ENCODE measurements at regions not wholly inside any gene's neighbourhood (a gene's known extent, or its start where the extent isn't known, plus 50 kb on each side); places are given as distances from the start of the nearest gene placed in this dataset.

- H3K4me3 ChIP-seq (ENCODE audit: insufficient read length, low read depth) = no peak overlapping the region
- TF ChIP-seq ZNF274 (IDR thresholded peaks at IDR 0.05; ENCODE audit: low read depth, low read length) (no peak), SUZ12 (IDR thresholded peaks at IDR 0.05; ENCODE audit: extremely low read depth, insufficient read depth, insufficient read length) (no peak)
- no peaks in the 10 kb centered on the region for H3K27me3 ChIP-seq (ENCODE audit: insufficient read depth, insufficient read length)
- no peaks in the 10 kb centered on the region for H3K9me3 ChIP-seq (ENCODE audit: insufficient read depth, low read length)
- no peak for DNase-seq (ENCODE audit: low read depth, low spot score)
- no peak overlapping the region for H3K9ac ChIP-seq (ENCODE audit: insufficient read length, low read depth)
- H3K4me1 ChIP-seq (ENCODE audit: insufficient read depth, insufficient read length) = no peaks in the 10 kb centered on the region
- no peaks in the 10 kb centered on the region for H3K36me3 ChIP-seq (ENCODE audit: insufficient read depth, insufficient read length, low read length)
Measured at GRCh38 chr12:102748704-102749103, 168.3 kb downstream of the PAH start.

DNA sequence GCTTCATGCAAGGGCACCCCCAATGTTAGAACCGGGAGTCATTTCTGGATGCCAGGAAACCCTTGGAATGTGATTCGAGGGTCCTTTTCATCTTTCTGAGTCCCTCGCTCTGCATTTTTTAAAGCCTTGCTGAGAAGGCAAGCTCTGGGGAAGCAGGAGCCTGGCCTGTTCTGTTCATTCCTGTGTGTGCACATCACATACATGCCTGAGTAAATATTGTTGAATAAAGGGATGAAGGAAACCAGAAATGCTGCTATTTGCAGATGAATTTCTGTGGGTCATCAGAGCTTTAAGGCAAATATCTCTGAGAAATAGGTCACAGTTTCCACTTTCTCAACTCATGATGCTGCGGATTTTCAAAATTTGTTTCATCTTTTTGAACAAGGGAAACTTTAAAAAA is 170.1 kb downstream of the PAH start:
- H3K4me1 ChIP-seq (ENCODE audit: insufficient read depth, insufficient read length) = no peaks in the 10 kb centered on the region
- TF ChIP-seq SUZ12 (IDR thresholded peaks at IDR 0.05; ENCODE audit: extremely low read depth, insufficient read depth, insufficient read length) = no peak
- H3K36me3 ChIP-seq (ENCODE audit: insufficient read depth, insufficient read length, low read length) = no peaks in the 10 kb centered on the region
- no peaks in the 10 kb centered on the region for H3K9me3 ChIP-seq (ENCODE audit: insufficient read depth, low read length)
- no peak overlapping the region for H3K4me3 ChIP-seq (ENCODE audit: insufficient read length, low read depth)
- H3K9ac ChIP-seq (ENCODE audit: insufficient read length, low read depth) = no peak overlapping the region
- H3K27me3 ChIP-seq (ENCODE audit: insufficient read depth, insufficient read length) = no peaks in the 10 kb centered on the region
- DNase-seq (ENCODE audit: low read depth, low spot score) = no peak

DNA sequence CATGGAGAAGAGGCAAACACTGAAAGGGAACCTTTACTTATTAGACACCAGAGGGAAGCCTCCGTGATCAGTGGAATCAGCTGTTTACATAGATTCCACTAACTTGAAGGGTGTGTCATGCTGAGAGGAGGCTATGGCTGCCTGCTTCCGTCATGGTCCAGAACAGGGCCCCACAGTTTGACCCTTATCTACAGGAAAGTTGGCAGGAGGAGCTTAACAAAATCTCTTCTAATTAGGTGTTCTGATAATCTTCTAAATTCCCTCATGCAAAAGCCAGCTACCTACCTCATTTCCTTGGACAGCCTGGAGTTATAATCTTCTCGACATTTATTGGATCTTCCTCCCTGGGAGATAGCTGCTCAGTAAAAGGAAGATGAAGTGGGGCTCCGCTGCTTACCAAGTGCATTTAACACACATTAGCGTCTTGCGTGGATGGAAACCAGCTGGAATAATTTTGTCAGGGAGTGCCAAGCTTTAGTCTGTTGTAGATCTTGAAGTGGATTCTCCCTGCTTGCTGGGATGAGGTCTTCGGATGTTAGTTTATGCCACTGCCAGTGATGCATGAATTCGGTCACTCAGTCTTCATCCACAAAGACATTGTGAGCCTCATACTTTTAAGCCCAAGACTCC is 171.0 kb downstream of the PAH start:
- Histone ChIP-seq H3K9ac (ENCODE audit: insufficient read length, low read depth) (no peak overlapping the region), H3K9me3 (ENCODE audit: insufficient read depth, low read length) (no peaks in the 10 kb centered on the region), H3K4me1 (ENCODE audit: insufficient read depth, insufficient read length) (no peaks in the 10 kb centered on the region), H3K36me3 (ENCODE audit: insufficient read depth, insufficient read length, low read length) (no peaks in the 10 kb centered on the region), H3K4me3 (ENCODE audit: insufficient read length, low read depth) (no peak overlapping the region), H3K27me3 (ENCODE audit: insufficient read depth, insufficient read length) (no peaks in the 10 kb centered on the region)
- TF ChIP-seq ZNF274 (IDR thresholded peaks at IDR 0.05; ENCODE audit: low read depth, low read length) = no peak
- TF ChIP-seq SUZ12 (IDR thresholded peaks at IDR 0.05; ENCODE audit: extremely low read depth, insufficient read depth, insufficient read length) = no peak
- no peak for TF ChIP-seq YY1 (IDR thresholded peaks at IDR 0.05; ENCODE audit: insufficient read depth, insufficient read length)
- DNase-seq (ENCODE audit: low read depth, low spot score) = no peak

- Histone ChIP-seq H3K4me1 (ENCODE audit: insufficient read depth, insufficient read length) (no peaks in the 10 kb centered on the region), H3K9me3 (ENCODE audit: insufficient read depth, low read length) (no peaks in the 10 kb centered on the region), H3K9ac (ENCODE audit: insufficient read length, low read depth) (no peak overlapping the region), H3K4me3 (ENCODE audit: insufficient read length, low read depth) (no peak overlapping the region), H3K36me3 (ENCODE audit: insufficient read depth, insufficient read length, low read length) (no peaks in the 10 kb centered on the region), H3K27me3 (ENCODE audit: insufficient read depth, insufficient read length) (no peaks in the 10 kb centered on the region)
- DNase-seq (ENCODE audit: low read depth, low spot score) = no peak
- no peak for TF ChIP-seq SUZ12 (IDR thresholded peaks at IDR 0.05; ENCODE audit: extremely low read depth, insufficient read depth, insufficient read length)
- TF ChIP-seq ZNF274 (IDR thresholded peaks at IDR 0.05; ENCODE audit: low read depth, low read length) = no peak
- no peak for TF ChIP-seq YY1 (IDR thresholded peaks at IDR 0.05; ENCODE audit: insufficient read depth, insufficient read length)
Measured at GRCh38 chr12:102741196-102741595, 175.8 kb downstream of the PAH start.

- Histone ChIP-seq H3K4me3 (ENCODE audit: insufficient read length, low read depth) (no peak overlapping the region), H3K36me3 (ENCODE audit: insufficient read depth, insufficient read length, low read length) (no peaks in the 10 kb centered on the region), H3K27me3 (ENCODE audit: insufficient read depth, insufficient read length) (no peaks in the 10 kb centered on the region), H3K9ac (ENCODE audit: insufficient read length, low read depth) (no peak overlapping the region), H3K4me1 (ENCODE audit: insufficient read depth, insufficient read length) (no peaks in the 10 kb centered on the region), H3K9me3 (ENCODE audit: insufficient read depth, low read length) (no peaks in the 10 kb centered on the region)
- no peak for TF ChIP-seq YY1 (IDR thresholded peaks at IDR 0.05; ENCODE audit: insufficient read depth, insufficient read length)
- no peak for TF ChIP-seq SUZ12 (IDR thresholded peaks at IDR 0.05; ENCODE audit: extremely low read depth, insufficient read depth, insufficient read length)
- no peak for TF ChIP-seq ZNF274 (IDR thresholded peaks at IDR 0.05; ENCODE audit: low read depth, low read length)
- DNase-seq (ENCODE audit: low read depth, low spot score) = no peak
Measured at GRCh38 chr12:102740141-102740955, 176.7 kb downstream of the PAH start.

GRCh38 chr12:102736328-102736727 is 180.7 kb downstream of the PAH start:
- no peak overlapping the region for H3K9ac ChIP-seq (ENCODE audit: insufficient read length, low read depth)
- DNase-seq (ENCODE audit: low read depth, low spot score) = no peak
- no peaks in the 10 kb centered on the region for H3K36me3 ChIP-seq (ENCODE audit: insufficient read depth, insufficient read length, low read length)
- H3K9me3 ChIP-seq (ENCODE audit: insufficient read depth, low read length) = no peaks in the 10 kb centered on the region
- H3K4me1 ChIP-seq (ENCODE audit: insufficient read depth, insufficient read length) = no peaks in the 10 kb centered on the region
- no peak overlapping the region for H3K4me3 ChIP-seq (ENCODE audit: insufficient read length, low read depth)
- no peak for TF ChIP-seq YY1 (IDR thresholded peaks at IDR 0.05; ENCODE audit: insufficient read depth, insufficient read length)
- TF ChIP-seq SUZ12 (IDR thresholded peaks at IDR 0.05; ENCODE audit: extremely low read depth, insufficient read depth, insufficient read length) = no peak
- TF ChIP-seq ZNF274 (IDR thresholded peaks at IDR 0.05; ENCODE audit: low read depth, low read length) = no peak
- H3K27me3 ChIP-seq (ENCODE audit: insufficient read depth, insufficient read length) = no peaks in the 10 kb centered on the region

GRCh38 chr12:102735104-102735503 is 181.9 kb downstream of the PAH start:
- TF ChIP-seq ZNF274 (IDR thresholded peaks at IDR 0.05; ENCODE audit: low read depth, low read length) (no peak), YY1 (IDR thresholded peaks at IDR 0.05; ENCODE audit: insufficient read depth, insufficient read length) (no peak), SUZ12 (IDR thresholded peaks at IDR 0.05; ENCODE audit: extremely low read depth, insufficient read depth, insufficient read length) (no peak)
- Histone ChIP-seq H3K36me3 (ENCODE audit: insufficient read depth, insufficient read length, low read length) (no peaks in the 10 kb centered on the region), H3K9me3 (ENCODE audit: insufficient read depth, low read length) (no peaks in the 10 kb centered on the region), H3K27me3 (ENCODE audit: insufficient read depth, insufficient read length) (no peaks in the 10 kb centered on the region), H3K9ac (ENCODE audit: insufficient read length, low read depth) (no peak overlapping the region), H3K4me3 (ENCODE audit: insufficient read length, low read depth) (no peak overlapping the region), H3K4me1 (ENCODE audit: insufficient read depth, insufficient read length) (no peaks in the 10 kb centered on the region)
- DNase-seq (ENCODE audit: low read depth, low spot score) = no peak
